NCI-H345 treated with DMSO at 0.1 percent for 48 hours (cell line): ENCODE measurements at regions not wholly inside any gene's neighbourhood (a gene's known extent, or its start where the extent isn't known, plus 50 kb on each side); places are given as distances from the start of the nearest gene placed in this dataset.
"Not testable (repeated sequence)": the region's sequence is repeated elsewhere in the genome, so short reads cannot be mapped to it uniquely, and the experiment has no call there.

ENCODE experiments used
- DNase-seq: peaks from one replicate; lab custom pipeline; 2025; ENCODE audit not compliant: unreplicated experiment; lab: John Stamatoyannopoulos, UW

DNA sequence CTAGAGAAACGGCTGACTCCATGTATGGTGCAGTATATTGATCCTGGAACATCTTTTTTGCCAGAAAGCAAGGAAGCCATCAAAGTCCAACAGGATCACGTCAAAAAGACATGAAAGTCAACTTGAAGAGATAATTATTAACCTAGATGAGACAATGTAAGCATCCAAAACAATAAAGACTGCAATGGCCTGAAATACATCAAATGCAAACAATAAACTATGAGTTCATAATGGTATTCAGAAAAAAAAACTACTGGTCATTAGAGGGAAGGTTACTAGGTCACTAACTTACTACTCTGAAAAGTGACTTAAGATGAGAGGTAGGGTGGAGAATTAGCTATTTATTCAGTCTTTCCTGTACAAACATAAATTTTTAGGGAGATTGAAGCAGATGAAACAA lies 75.3 kb upstream of the OR4F16 start:
- DNase-seq: not testable (repeated sequence)

DNA sequence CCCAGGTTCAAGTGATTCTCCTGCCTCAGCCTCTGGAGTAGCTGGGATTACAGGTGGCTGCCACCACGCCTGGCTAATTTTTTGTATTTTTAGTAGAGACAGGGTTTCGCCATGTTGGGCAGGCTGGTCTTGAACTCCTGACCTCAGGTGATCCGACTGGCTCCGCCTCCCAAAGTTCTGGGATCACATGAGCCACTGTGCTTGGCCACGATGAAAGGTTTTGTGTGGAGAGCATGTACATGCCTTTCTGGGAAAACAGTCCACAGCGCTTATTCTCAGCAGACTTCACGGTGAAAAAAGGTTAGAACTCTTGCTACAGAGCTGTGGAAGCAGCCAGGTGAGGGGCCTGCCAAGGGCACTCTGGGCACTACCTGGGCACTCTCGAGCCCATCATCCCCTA lies 85.0 kb upstream of the OR4F16 start:
- DNase-seq: not testable (repeated sequence)

- not testable (repeated sequence) for DNase-seq
Measured at GRCh38 chr1:777480-778180, 91.2 kb upstream of the OR4F16 start.

GRCh38 chr1:778451-779278 lies 92.2 kb upstream of the OR4F16 start:
- not testable (repeated sequence) for DNase-seq

DNA sequence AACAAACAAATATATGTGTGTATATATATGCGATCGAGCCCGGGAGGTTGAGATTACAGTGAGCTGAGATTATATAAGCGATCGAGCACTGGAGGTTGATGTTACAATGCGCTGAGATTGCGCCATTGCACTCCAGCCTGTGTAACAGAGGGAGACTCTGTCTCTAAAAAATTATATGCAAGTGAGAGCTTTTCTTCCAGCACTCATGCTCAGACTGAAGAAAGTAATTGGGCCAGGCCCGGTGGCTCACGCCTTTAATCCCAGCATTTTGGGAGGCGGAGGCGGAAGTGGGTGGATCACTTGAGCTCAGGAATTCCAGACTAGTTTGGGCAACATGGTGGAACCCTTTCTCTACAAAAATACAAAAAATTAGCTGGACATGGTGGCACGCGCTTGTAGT lies 93.2 kb upstream of the OR4F16 start:
- not testable (repeated sequence) for DNase-seq

- no peak for DNase-seq
Measured at GRCh38 chr1:788835-789234, 102.4 kb upstream of the OR4F16 start.

DNA sequence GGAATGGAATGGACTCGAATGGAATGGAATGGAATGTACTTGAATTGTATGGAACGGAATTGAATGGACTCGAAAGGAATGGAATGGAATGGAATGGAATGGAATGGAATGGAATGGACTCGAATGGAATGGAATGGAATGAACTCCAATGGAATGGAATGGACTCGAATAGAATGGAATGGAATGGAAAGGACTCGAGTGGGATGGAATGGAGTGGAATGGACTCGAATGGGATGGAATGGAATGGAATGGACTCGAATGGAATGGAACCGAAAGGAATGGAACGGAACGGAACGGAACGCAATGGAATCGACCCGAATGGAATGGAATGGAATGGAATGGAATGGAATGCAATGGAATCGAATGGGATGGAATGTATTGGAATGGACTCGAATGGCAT lies 103.2 kb upstream of the OR4F16 start:
- DNase-seq: not testable (repeated sequence)

DNA sequence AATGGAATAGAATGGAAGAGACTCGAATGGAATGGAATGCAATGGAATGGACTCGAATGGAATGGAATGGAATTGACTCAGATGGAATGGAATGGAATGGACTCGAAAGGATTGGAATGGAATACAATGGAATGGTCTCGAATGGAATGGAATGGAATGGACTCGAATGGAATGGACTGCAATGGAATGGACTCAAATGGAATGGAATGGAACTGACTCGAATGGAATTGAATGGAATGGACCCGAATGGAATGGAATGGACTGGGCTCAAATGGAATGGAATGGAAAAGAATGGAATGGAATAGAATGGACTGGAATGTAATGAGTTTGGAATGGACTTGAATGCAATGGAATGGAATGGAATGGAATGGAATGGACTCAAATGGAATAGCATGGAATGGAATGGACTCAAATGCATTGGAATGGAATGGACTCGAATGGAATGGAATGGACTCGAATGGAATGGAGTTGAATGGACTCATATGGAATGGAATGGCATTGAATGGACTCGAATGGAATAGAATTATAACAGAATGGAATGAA lies 104.0 kb upstream of the OR4F16 start:
- DNase-seq: not testable (repeated sequence)

- DNase-seq: not testable (repeated sequence)
Measured at GRCh38 chr1:794310-794709, 107.9 kb upstream of the OR4F16 start.

- not testable (repeated sequence) for DNase-seq
Measured at GRCh38 chr1:794918-795584, 108.6 kb upstream of the OR4F16 start.

- not testable (repeated sequence) for DNase-seq
Measured at GRCh38 chr1:797649-798048, 111.2 kb upstream of the OR4F16 start.

- not testable (repeated sequence) for DNase-seq
Measured at GRCh38 chr1:800397-800796, 113.9 kb upstream of the OR4F16 start.

- DNase-seq: not testable (repeated sequence)
Measured at GRCh38 chr1:804378-805115, 118.1 kb upstream of the OR4F16 start.

DNA sequence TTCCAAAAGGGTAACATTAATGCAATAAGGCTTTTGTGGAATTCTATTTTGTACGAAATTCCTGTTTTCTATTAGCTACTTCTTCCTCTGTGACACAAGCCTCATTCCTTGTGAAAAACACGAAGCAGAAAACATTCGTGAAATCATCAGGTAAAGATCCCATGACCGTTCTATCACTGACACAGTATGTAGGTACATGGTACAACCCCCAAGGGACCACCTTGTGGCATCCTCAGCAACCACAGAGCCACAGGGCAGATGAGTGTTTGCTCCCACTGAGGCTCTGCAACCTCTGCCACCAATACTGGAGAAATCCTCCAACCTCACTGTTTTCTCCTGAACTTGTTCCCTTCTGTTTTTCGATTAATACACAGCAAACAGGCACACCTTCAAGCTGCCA lies 118.4 kb upstream of the SAMD11 start:
- DNase-seq: not testable (repeated sequence)

GRCh38 chr1:807066-807465 lies 116.7 kb upstream of the SAMD11 start:
- DNase-seq: not testable (repeated sequence)

DNA sequence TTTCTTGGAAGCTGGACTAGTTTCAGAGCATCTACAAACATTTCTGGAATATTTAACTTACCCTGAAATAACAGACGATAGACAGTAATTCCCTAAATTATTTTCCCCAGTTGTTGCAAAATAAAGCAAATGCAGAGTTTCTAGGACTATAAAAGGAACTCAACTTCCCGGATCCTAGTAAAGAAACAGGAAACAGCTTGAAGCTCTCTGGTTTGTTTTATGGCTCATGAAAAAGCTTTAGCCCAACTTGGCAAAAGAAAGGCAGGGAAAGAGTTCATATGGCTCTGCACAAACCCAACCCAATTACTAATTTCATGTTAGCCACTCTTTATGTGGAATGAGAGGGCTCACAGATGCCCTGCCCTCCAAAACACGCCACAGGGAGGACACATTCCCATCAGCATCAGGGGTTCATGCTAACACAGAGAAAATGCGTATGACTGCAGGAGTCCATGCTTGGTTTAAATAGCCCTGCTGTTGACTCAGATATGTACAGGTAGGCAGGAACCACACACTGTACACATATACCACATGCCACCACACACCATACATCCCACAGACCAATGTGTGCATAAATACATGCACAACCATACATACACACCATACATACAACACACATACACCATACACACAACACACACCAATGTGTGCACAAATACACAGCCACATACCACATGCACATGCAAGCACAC lies 115.9 kb upstream of the SAMD11 start:
- DNase-seq: not testable (repeated sequence)

DNA sequence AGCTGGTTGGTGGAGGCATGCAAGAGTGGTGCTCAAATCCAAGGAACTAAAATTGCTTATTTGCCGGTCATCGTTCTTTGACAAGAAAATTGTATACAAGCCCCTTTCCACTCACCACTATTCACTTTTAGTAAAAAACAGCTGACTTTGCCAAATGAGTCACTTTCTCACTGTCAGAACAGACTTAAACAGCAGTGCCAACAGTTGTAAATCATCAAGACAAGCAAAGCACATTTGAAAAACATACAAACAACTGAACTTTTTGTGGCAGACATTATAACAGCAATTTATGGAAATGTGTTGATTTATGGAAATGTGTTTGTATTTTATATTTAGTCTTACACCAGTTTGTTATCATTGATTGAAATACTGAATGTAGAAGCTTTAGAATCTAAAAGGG lies 112.8 kb upstream of the SAMD11 start:
- not testable (repeated sequence) for DNase-seq

DNA sequence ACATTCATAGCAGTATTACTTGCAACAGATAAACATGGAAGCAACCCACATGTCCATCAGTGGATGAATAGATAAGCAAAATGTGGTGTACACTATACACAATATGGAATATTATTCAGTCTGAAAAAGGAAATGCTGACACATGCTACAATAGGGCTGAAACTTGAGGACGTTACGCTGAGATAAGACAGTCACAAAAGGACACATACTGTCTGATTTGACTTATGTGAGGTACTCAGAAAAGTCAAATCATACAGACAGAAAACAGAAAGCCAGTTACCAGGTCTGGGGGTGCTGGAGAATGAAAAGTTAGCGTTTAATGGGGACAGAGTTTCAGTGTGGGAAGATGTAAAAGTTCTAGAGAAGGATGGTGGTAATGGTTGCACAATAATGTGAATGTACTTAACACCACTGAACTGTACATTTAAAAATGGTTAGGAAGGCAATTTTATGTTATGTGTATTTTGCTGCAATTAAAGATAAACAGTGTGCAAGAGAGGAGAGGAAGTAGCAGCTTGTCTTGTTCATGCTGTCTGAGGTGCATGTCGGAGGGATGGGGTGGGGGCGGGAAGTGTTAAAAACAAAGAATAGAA lies 111.1 kb upstream of the SAMD11 start:
- not testable (repeated sequence) for DNase-seq

- not testable (repeated sequence) for DNase-seq
Measured at GRCh38 chr1:814543-814942, 109.2 kb upstream of the SAMD11 start.
